HEK293 (cell line): ENCODE measurements at regions not wholly inside any gene's neighbourhood (a gene's known extent, or its start where the extent isn't known, plus 50 kb on each side); places are given as distances from the start of the nearest gene placed in this dataset.
"Not testable (repeated sequence)": the region's sequence is repeated elsewhere in the genome, so short reads cannot be mapped to it uniquely, and the experiment has no call there.

Experiments used
- CTCF ChIA-PET: fragments of 350-600 bp; formaldehyde crosslinking; extraction: SDS; loops from one replicate; lab custom pipeline; 2021; ENCODE audit warnings: antibody characterized with exemption; lab: Yijun Ruan, JAX
- POLR2A ChIA-PET: fragments of 300-600 bp; formaldehyde crosslinking; extraction: SDS; loops from one replicate; lab custom pipeline; 2020; ENCODE audit warnings: antibody characterized with exemption, inconsistent platforms; lab: Yijun Ruan, JAX
- H3K27ac ChIP-seq: fragments of 200-500 bp; sonication (Bioruptor generic); 2 replicates; pipeline ENCODE4 v1.5.1; 2014; ENCODE audit warnings: low read depth, low read length, control low read depth, inconsistent platforms; ENCODE audit errors: extremely low read depth
- H3K36me3 ChIP-seq, 2 experiments: fragments of 200-500 bp in 1 of 2; sonication (Bioruptor generic) in 1 of 2; 1 replicate in 1 of 2; 2 replicates in 1 of 2; pipeline ENCODE4 v1.5.1; 2014 to 2017; ENCODE audit warnings: inconsistent platforms in 2 of 2, low read length in 2 of 2; ENCODE audit not compliant: control insufficient read depth in 2 of 2, insufficient read depth in 1 of 2
- H3K4me1 ChIP-seq: fragments of 200-500 bp; sonication (Bioruptor generic); 2 replicates; pipeline ENCODE4 v1.5.1; 2014; ENCODE audit warnings: mild to moderate bottlenecking, low read length, inconsistent platforms; ENCODE audit not compliant: control insufficient read depth, insufficient read depth
- H3K4me3 ChIP-seq: 2 replicates; pipeline ENCODE4 v1.5.1; 2011; ENCODE audit warnings: low read depth, mild to moderate bottlenecking, control low read depth, low read length, moderate library complexity
- H3K9me3 ChIP-seq: fragments of 200-500 bp; sonication (Bioruptor generic); 2 replicates; pipeline ENCODE4 v1.5.1; 2014; ENCODE audit warnings: low read depth, low read length, inconsistent platforms; ENCODE audit not compliant: control insufficient read depth, insufficient read depth
- EGR2 ChIP-seq: fragments of 450-650 bp; formaldehyde crosslinking; IDR thresholded peaks from 2 replicates; pipeline ENCODE4 v1.5.1; 2016; ENCODE audit warnings: low read depth, missing biosample characterization, missing genetic modification characterization
- KLF1 ChIP-seq: fragments of 450-650 bp; formaldehyde crosslinking; IDR thresholded peaks from 2 replicates; pipeline ENCODE4 v1.5.1; 2016; ENCODE audit warnings: missing biosample characterization, missing genetic modification characterization
- KLF10 ChIP-seq: fragments of 450-650 bp; IDR thresholded peaks from 2 replicates; pipeline ENCODE4 v1.5.1; 2018; ENCODE audit warnings: missing biosample characterization, mild to moderate bottlenecking, missing genetic modification characterization
- KLF8 ChIP-seq: fragments of 450-650 bp; formaldehyde crosslinking; IDR thresholded peaks from 2 replicates; pipeline ENCODE4 v1.5.1; 2016; ENCODE audit warnings: missing biosample characterization, missing genetic modification characterization
- KLF9 ChIP-seq: fragments of 450-650 bp; formaldehyde crosslinking; IDR thresholded peaks from 2 replicates; pipeline ENCODE4 v1.5.1; 2016; ENCODE audit warnings: missing biosample characterization, missing genetic modification characterization, low read depth
- PATZ1 ChIP-seq: fragments of 450-650 bp; formaldehyde crosslinking; IDR thresholded peaks from 2 replicates; pipeline ENCODE4 v1.5.1; 2016; ENCODE audit warnings: missing biosample characterization, missing genetic modification characterization
- SP2 ChIP-seq: fragments of 450-650 bp; formaldehyde crosslinking; IDR thresholded peaks from 2 replicates; pipeline ENCODE4 v1.5.1; 2016; ENCODE audit warnings: missing biosample characterization, missing genetic modification characterization
- SP3 ChIP-seq: fragments of 450-650 bp; formaldehyde crosslinking; IDR thresholded peaks from 2 replicates; pipeline ENCODE4 v1.5.1; 2016; ENCODE audit warnings: missing biosample characterization, missing genetic modification characterization
- ZBTB17 ChIP-seq: fragments of 450-650 bp; formaldehyde crosslinking; IDR thresholded peaks from 2 replicates; pipeline ENCODE4 v1.5.1; 2016; ENCODE audit warnings: missing biosample characterization, missing genetic modification characterization
- ZBTB20 ChIP-seq: fragments of 450-650 bp; formaldehyde crosslinking; IDR thresholded peaks from 2 replicates; pipeline ENCODE4 v1.5.1; 2016; ENCODE audit warnings: missing biosample characterization, missing genetic modification characterization
- ZBTB8A ChIP-seq: fragments of 450-650 bp; formaldehyde crosslinking; IDR thresholded peaks from 2 replicates; pipeline ENCODE4 v1.5.1; 2016; ENCODE audit warnings: missing biosample characterization, missing genetic modification characterization
- ZFHX2 ChIP-seq: fragments of 450-650 bp; formaldehyde crosslinking; conservative IDR thresholded peaks from 2 replicates; pipeline ENCODE4 v1.5.1; 2016; ENCODE audit warnings: missing biosample characterization, missing genetic modification characterization
- ZNF335 ChIP-seq: fragments of 450-650 bp; formaldehyde crosslinking; conservative IDR thresholded peaks from 2 replicates; pipeline ENCODE4 v1.5.1; 2016; ENCODE audit warnings: missing biosample characterization, missing genetic modification characterization
- ZNF341 ChIP-seq: fragments of 450-650 bp; formaldehyde crosslinking; IDR thresholded peaks from 2 replicates; pipeline ENCODE4; 2016; ENCODE audit warnings: low read depth, missing biosample characterization, missing genetic modification characterization
- TF ChIP-seq, protein P1 (sequence below): fragments of 450-650 bp; formaldehyde crosslinking; optimal IDR thresholded peaks from 2 replicates; pipeline ENCODE3; 2016; ENCODE audit warnings: missing biosample characterization, mild to moderate bottlenecking, missing genetic modification characterization

GRCh38 chr9:41075671-41076070 is 52.8 kb downstream of the FOXD4L6 start:
- POLR2A ChIA-PET, CTCF ChIA-PET: not testable (repeated sequence)

GRCh38 chr9:41074356-41074942 is 54.0 kb downstream of the FOXD4L6 start:
- not testable (repeated sequence) for H3K27ac ChIP-seq

More at GRCh38 chr9:41075671-41076070, 52.8 kb downstream of the FOXD4L6 start:
- H3K4me1 ChIP-seq, H3K36me3 ChIP-seq, H3K27ac ChIP-seq, H3K9me3 ChIP-seq, H3K4me3 ChIP-seq: not testable (repeated sequence)

GRCh38 chr9:41073471-41074243 is 54.8 kb downstream of the FOXD4L6 start:
- H3K27ac ChIP-seq, POLR2A ChIA-PET: not testable (repeated sequence)

More at GRCh38 chr9:41074356-41074942, 54.0 kb downstream of the FOXD4L6 start:
- peak overlapping the region; percentile 65 for H3K4me3 ChIP-seq
- POLR2A ChIA-PET, H3K4me1 ChIP-seq, H3K9me3 ChIP-seq, H3K36me3 ChIP-seq: not testable (repeated sequence)
- TF ChIP-seq PATZ1 (tag by site-specific recombination) (0 out of 2 replicates have a peak, but pooled peaks have one; percentile 12), KLF1 (tag by site-specific recombination) (0 out of 2 replicates have a peak, but pooled peaks have one; percentile 33), ZBTB20 (tag by site-specific recombination) (peak; percentile 93), ZBTB8A (peak; percentile 90), SP3 (peak; percentile 49), EGR2 (0 out of 2 replicates have a peak, but pooled peaks have one; percentile 10), ZBTB17 (peak; percentile 58), KLF9 (tag by site-specific recombination) (0 out of 2 replicates have a peak, but pooled peaks have one; percentile 51), ZFHX2 (0 out of 2 replicates have a peak, but pooled peaks have one; percentile 18), ZNF341 (tag by site-specific recombination) (peak; percentile 61), KLF8 (tag by site-specific recombination) (peak; percentile 37; the same call in 1 of the 2 replicates), KLF10 (tag by site-specific recombination) (0 out of 2 replicates have a peak, but pooled peaks have one; percentile 42), SP2 (tag by site-specific recombination) (peak; percentile 43; the same call in 1 of the 2 replicates), ZNF335 (tag by site-specific recombination) (peak; percentile 54)
- TF ChIP-seq, protein P1, sequence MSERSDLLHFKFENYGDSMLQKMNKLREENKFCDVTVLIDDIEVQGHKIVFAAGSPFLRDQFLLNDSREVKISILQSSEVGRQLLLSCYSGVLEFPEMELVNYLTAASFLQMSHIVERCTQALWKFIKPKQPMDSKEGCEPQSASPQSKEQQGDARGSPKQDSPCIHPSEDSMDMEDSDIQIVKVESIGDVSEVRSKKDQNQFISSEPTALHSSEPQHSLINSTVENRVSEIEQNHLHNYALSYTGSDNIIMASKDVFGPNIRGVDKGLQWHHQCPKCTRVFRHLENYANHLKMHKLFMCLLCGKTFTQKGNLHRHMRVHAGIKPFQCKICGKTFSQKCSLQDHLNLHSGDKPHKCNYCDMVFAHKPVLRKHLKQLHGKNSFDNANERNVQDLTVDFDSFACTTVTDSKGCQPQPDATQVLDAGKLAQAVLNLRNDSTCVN (tag by site-specific recombination): peak; percentile 80
- CTCF ChIA-PET: interaction anchor here (0.6 kb wide), 1 partner anchor 82 kb away, joined by 7 read pairs; no protein-coding TSS in a partner anchor

DNA sequence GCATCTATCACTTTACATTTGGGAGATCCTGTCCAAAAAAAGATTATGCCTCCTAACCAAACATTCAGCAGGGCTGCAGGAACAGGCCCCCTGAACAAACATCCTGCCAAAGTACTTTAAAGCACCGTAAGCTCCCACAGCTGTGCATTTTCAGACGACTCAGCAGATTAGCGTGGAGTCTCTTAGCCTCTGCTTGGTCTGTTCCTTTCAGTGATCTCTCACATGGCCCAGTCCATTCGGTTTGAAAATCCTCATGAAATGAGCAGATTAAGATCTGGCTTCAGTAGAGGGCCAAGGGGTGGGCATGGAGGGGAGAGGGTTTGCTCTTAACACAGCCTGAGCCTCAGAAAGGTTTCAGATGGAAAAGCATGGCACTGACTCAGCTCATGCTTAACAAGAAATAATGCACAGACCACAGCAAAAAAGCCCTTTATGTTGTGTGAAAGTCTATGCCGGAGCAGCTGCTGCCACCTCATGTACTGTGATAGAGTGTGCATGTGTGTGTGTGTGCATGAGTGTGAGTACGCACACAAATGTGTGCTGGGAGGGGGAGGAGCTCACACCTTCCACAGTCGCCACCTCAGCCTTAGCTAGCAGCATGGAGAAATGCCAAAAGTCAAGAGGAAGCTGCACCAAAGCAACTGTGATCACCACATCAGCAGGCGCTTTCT is 64.2 kb downstream of the FOXD4L6 start:
- H3K4me3 ChIP-seq, H3K27ac ChIP-seq, H3K9me3 ChIP-seq, H3K4me1 ChIP-seq, CTCF ChIA-PET, H3K36me3 ChIP-seq: not testable (repeated sequence)
- POLR2A ChIA-PET: interaction anchor here (1.2 kb wide), 1 partner anchor 72 kb away, joined by 3 read pairs; no protein-coding TSS in a partner anchor

More at GRCh38 chr9:41073471-41074243, 54.8 kb downstream of the FOXD4L6 start:
- H3K4me1 ChIP-seq, H3K36me3 ChIP-seq, H3K9me3 ChIP-seq, CTCF ChIA-PET: not testable (repeated sequence)
- peak overlapping the region; percentile 65 for H3K4me3 ChIP-seq

- H3K4me1 ChIP-seq, CTCF ChIA-PET, H3K9me3 ChIP-seq, H3K36me3 ChIP-seq, H3K27ac ChIP-seq, H3K4me3 ChIP-seq, POLR2A ChIA-PET: not testable (repeated sequence)
Observed at GRCh38 chr9:41063243-41063642, 65.2 kb downstream of the FOXD4L6 start.

- H3K27ac ChIP-seq, H3K36me3 ChIP-seq, H3K4me3 ChIP-seq, H3K9me3 ChIP-seq, CTCF ChIA-PET, H3K4me1 ChIP-seq, POLR2A ChIA-PET: not testable (repeated sequence)
Observed at GRCh38 chr9:41059603-41060002, 68.9 kb downstream of the FOXD4L6 start.
